Inferior parietal cortex (tissue), 1 donor: ENCODE measurements at regions not wholly inside any gene's neighbourhood (a gene's known extent, or its start where the extent isn't known, plus 50 kb on each side); places are given as distances from the start of the nearest gene placed in this dataset.
"Not testable (repeated sequence)": the region's sequence is repeated elsewhere in the genome, so short reads cannot be mapped to it uniquely, and the experiment has no call there.

Experiments used
- DNase-seq: peaks from one replicate; pipeline ENCODE4 v3.0.0-alpha.2; 2016; ENCODE audit errors: extremely low spot score

DNA sequence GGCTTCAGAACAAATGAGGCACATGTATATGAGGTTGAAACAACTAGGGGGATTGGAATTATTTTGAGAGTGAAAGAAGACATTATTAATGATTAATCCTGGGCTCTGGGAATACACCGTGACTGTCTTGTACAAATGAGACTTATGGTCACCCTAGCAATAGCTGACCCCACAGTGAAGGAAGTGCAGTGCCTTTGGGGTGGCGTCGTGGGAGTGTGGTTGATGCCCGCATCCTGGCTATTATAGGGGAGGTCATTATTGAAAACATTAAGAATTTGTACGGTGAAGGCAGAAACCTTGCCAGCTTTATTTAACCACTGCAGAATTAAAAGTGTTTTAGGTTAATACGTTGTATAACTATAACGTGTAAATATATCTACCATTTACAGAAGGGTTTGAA, 296.7 kb downstream of the CYRIA start:
- no peak for DNase-seq

DNA sequence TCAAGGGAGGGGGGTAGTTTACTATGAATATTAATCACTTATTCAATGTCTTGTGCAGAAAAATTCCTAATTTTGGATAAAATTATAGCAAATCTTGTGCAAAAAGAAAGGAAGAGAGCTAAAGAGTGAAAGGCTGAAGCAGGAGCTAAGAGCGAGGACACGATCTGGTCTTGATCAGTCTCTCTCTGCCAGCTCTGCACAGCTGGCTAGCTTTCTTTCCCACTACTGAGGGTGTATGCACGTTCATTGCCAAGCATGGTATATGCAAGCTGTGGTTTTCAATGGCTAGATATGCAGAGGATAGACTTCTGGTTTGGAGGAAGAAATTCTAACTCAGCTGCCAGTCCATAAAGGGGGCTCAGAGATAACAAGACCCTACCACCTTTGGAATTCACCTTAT, 297.3 kb downstream of the CYRIA start:
- no peak for DNase-seq

GRCh38 chr2:16365366-16365765, 300.3 kb downstream of the CYRIA start:
- DNase-seq = no peak

GRCh38 chr2:16363581-16363980, 302.1 kb downstream of the CYRIA start:
- no peak for DNase-seq

GRCh38 chr2:16362611-16363010, 303.0 kb downstream of the CYRIA start:
- DNase-seq = no peak

DNA sequence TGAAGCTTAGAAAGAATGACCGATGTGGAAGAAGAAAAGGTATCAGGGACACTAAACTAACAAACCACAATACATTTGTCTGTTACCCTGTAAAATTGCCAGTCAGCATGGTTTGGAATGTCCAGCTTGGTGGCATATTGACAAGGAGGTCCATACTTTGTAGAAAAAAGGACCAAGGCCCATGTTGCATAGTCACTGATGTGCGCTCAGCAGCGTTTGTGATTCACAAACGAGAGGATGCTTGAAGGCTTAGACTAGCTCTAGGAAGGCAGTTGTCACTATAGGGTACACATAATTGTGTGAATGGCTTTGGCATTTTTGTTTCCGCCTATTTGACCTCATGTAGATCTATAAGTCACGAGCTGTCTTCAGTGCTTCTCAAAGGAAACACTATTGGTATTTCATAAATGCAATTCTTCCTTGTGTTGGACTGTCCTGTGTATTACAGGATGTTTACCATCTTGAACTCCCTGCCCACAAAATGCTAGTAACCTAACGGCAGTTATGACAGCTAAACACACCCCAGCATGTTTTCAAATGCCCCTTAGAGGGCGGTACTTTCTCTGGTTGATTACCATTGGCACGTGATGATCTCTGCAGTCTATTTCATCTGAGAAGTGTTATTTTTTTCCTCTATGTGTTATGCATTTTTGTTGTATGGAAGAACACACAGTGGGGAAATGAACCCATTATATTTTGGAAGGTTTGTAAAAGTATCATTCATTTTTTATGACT, 304.2 kb downstream of the CYRIA start:
- no peak for DNase-seq

DNA sequence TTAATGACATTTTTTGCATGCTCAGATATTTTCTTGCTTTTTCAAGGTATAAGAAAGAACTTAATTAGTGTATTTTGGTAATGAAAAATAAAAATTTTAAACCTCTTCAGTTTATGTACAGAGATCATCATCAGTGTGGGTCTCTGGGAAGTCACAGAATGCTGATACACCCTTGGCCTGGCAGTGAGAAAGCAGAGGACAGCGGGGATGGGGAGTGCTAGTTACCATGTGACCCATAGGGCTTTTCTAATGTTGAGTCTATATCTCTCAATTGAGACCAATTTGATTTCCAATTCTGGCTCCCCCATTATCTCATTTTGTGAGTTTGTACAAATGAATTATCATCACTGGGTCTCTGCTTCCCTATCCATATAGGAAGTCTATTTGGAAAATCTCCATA, 305.7 kb downstream of the CYRIA start:
- DNase-seq = no peak

DNA sequence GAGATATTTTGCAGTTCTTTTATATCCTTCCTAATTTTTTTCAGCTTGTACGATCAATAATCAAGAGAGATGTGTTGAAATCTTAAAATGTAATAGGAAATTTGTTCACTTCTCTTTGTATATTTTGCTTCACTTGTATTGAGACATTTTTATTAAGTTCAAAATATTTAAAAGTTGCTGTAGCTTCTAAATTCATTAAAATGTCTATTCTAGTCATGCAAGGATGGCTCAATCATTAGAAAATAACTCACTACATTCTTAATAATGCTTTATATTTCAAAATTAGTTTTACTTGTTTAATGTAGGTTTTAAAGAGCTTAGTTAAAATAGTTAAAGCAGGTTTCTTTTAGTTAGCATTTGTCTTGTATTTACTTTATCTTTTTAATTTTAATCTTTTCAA, 308.4 kb downstream of the CYRIA start:
- no peak for DNase-seq

- DNase-seq = no peak
These were observed 314.1 kb downstream of the CYRIA start for GRCh38 chr2:16351541-16351940.

GRCh38 chr2:16351137-16351536, 314.5 kb downstream of the CYRIA start:
- DNase-seq = no peak

- no peak for DNase-seq
These were observed 315.4 kb downstream of the CYRIA start for GRCh38 chr2:16350211-16350610.

GRCh38 chr2:16349811-16350210, 315.8 kb downstream of the CYRIA start:
- DNase-seq = no peak

- no peak for DNase-seq
These were observed 316.7 kb downstream of the CYRIA start for GRCh38 chr2:16348821-16349515.

DNA sequence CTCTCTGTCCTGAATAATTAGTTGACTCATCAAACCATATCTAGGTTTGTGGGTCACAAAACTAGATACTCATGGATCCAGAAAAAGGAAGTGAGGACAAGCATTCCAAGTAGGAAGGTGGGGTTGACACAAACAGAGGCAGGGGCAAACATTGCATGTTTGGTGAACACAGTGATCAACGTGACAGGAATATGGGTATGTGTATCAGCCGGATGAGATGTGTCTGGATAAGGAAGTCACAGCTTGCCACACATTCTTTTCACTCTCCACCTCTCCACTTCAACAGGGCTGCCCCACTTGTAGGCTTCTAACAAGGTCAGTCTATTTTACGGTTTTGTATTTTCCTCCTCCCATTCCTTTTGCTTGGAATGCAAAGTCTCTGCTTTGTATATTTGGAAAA, 319.0 kb downstream of the CYRIA start:
- DNase-seq = no peak

DNA sequence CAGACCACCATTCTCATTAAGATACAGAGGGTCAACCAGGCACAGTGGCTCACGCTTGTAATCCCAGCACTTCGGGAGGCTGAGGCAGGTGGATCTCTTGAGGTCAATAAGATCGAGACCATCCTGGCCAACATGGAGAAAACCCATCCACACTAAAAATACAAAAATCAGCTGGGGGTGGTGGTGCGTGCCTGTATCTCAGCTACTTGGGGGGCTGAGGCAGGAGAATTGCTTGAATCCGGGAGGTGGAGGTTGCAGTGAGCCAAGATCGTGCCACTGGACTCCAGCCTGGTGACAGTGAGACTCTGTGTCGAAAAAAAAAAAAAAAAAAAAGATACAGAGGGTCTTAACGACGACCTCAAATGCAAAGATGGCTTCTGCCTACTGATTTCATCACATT, 320.4 kb downstream of the CYRIA start:
- DNase-seq = not testable (repeated sequence)

DNA sequence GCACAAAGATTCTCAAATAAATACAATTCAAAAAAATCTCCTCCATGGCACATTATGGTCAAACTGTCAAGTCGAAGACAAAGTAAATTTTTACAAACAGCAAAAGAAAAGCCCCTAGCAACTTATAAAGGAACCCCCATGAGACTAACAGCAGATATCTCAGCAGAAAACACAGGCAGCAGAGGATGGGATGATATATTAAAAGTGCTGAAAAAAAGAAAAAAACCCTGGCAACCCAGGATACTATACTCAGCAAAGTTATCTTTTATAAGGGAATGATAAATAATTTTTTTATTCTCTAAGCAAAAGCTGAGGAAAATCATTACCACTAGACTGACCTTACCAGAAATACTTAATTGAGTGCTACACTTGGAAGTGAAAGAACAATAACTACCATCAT, 326.4 kb downstream of the CYRIA start:
- DNase-seq = no peak

GRCh38 chr2:16338026-16338425, 327.6 kb downstream of the CYRIA start:
- DNase-seq = no peak

DNA sequence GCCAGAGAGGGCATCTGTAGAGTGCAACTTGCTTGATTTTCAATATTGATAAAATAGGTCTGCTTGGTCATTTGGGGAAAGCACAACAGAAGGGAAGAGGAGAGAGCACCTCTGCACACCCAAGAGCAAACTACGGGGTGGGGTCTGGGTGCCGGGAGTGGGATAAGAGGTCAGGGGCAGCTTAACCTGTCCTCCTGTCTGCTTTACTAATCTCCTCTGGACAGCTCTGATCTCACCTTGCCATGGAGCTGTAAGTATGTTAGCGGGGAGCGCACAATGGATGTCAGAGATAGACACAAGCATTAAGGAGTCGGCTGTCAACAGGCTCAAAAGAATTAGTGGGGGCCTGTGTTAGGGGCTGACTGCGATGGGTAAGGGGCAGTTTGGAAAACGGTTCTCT, 328.7 kb downstream of the CYRIA start:
- no peak for DNase-seq

DNA sequence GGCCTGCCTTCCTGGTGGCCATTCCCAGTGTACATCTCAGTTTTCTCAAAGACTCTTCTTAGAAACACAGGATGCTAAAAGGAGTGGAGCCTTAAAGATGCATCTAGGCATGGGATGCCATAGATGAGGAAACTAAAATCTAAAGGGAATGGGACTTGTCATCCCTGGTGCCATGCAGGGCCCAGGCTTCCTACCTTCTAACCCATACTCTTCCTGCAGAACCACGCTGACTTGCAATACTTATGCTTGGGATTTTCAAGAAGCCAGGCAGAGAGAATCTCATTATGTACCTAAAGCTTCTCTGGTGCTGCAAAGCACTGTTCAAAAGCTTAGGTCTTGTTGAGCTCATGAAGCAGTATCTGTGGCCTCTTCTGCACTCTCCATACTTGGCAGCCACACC, 329.1 kb downstream of the CYRIA start:
- DNase-seq = no peak

DNA sequence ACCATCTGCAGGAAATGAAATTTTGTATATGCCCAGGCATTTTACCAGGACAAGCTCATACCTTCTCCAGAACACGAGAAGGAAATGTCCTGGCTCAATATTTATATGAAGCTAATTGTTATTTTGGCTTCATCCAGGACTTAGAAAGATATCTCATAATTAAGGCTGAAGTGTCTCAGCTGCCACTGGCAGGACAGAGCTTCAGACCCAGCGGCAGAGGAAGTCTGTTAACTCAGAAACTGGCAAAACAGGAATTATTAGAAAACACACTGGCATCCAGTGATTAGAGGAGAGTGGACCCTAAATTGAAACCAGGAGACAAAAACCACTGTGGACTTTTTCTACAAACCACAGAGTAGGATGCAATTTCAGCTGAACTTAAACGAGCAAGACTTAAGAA, 329.7 kb downstream of the CYRIA start:
- no peak for DNase-seq

- DNase-seq = no peak
These were observed 330.1 kb downstream of the CYRIA start for GRCh38 chr2:16335604-16335930.

DNA sequence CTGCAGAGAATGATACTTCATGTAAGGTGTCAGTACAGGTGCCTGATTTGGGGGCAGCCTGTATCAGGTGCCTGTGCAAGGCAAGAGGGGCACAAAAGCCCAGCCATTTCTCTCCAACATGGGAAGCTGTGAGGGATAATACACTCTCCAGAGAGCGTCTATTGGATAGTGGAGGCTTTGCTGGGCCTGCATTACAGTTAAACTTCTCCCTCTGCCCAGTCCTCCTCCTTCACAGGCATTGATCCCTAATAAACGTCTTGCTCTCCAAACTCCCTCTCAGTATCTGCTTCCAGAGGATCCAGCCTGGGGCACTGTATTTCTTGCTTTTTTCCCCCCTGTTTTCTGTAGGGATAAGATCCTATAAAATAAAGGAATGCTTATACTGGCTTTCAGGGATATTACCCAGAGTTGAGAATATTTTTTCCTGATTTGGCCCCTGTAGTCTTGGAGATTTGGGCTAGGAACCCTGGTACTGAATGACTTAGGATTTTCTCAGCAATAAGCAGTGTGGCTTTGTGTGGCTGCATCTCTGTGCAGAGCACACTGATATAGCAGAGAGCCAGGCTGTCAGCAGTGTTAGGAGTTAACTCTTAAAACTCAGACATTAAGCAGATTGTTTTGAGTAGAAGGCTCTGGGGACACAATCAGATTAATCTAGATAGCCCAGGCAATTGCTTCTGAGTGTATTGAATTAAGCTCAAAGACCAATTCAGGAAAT, 330.6 kb downstream of the CYRIA start:
- no peak for DNase-seq

- DNase-seq = no peak
These were observed 331.3 kb downstream of the CYRIA start for GRCh38 chr2:16334366-16334765.
